Parathyroid adenoma (tissue), 2 donors: ENCODE measurements at regions not wholly inside any gene's neighbourhood (a gene's known extent, or its start where the extent isn't known, plus 50 kb on each side); places are given as distances from the start of the nearest gene placed in this dataset.

Source experiments
- H2AFZ ChIP-seq: fragments of 300-600 bp; sonication (generic); one replicate; pipeline ENCODE4 v1.7.0; 2017; ENCODE audit warnings: antibody characterized with exemption, mild to moderate bottlenecking
- H3K27ac ChIP-seq: fragments of 300-600 bp; sonication (generic); one replicate; pipeline ENCODE4 v1.7.0; 2017
- H3K27me3 ChIP-seq: fragments of 300-600 bp; sonication (generic); one replicate; pipeline ENCODE4 v1.7.0; 2017; ENCODE audit warnings: low read length; ENCODE audit not compliant: control insufficient read depth, insufficient read depth
- H3K36me3 ChIP-seq: fragments of 300-600 bp; sonication (generic); one replicate; pipeline ENCODE4 v1.7.0; 2017; ENCODE audit warnings: low read length; ENCODE audit not compliant: control insufficient read depth, insufficient read depth
- H3K4me1 ChIP-seq: fragments of 300-600 bp; sonication (generic); one replicate; pipeline ENCODE4 v1.7.0; 2017; ENCODE audit warnings: control low read depth
- H3K4me2 ChIP-seq: fragments of 300-600 bp; sonication (generic); one replicate; pipeline ENCODE4 v1.7.0; 2017; ENCODE audit warnings: low read length
- H3K4me3 ChIP-seq: fragments of 300-600 bp; sonication (generic); one replicate; pipeline ENCODE4 v1.7.0; 2017; ENCODE audit warnings: low read depth, low read length
- H3K79me2 ChIP-seq: fragments of 300-600 bp; sonication (generic); one replicate; pipeline ENCODE4 v1.7.0; 2017; ENCODE audit warnings: control low read depth
- H3K9ac ChIP-seq: fragments of 300-600 bp; sonication (generic); one replicate; pipeline ENCODE4 v1.7.0; 2017; ENCODE audit warnings: mild to moderate bottlenecking
- H3K9me3 ChIP-seq: fragments of 300-600 bp; sonication (generic); one replicate; pipeline ENCODE4 v1.7.0; 2017; ENCODE audit warnings: low read length; ENCODE audit not compliant: control insufficient read depth
- CTCF ChIP-seq: fragments of 300-600 bp; sonication (generic); IDR thresholded peaks from one replicate; pipeline ENCODE4 v1.7.0; 2017; ENCODE audit warnings: antibody characterized with exemption, mild to moderate bottlenecking
- donor health status: primary hyperparathyroidism.

GRCh38 chr10:123269017-123269552, 114.9 kb downstream of the BUB3 start:
- no peak for TF ChIP-seq CTCF
- Histone ChIP-seq H2AFZ (no peak overlapping the region), H3K4me2 (no peak overlapping the region), H3K9me3 (no peaks in the 10 kb centered on the region), H3K79me2 (no peaks in the 10 kb centered on the region), H3K9ac (no peak overlapping the region), H3K4me3 (no peak overlapping the region), H3K27me3 (no peaks in the 10 kb centered on the region), H3K4me1 (no peaks in the 10 kb centered on the region), H3K36me3 (no peaks in the 10 kb centered on the region), H3K27ac (no peak overlapping the region)

- Histone ChIP-seq H3K36me3 (no peaks in the 10 kb centered on the region), H3K9ac (no peak overlapping the region), H3K9me3 (no peaks in the 10 kb centered on the region), H3K27me3 (no peaks in the 10 kb centered on the region), H3K4me2 (no peak overlapping the region), H3K4me3 (no peak overlapping the region), H3K27ac (no peak overlapping the region), H3K79me2 (no peaks in the 10 kb centered on the region), H2AFZ (no peak overlapping the region), H3K4me1 (no peaks in the 10 kb centered on the region)
- TF ChIP-seq CTCF = no peak
Measured at GRCh38 chr10:123269675-123270074, 115.5 kb downstream of the BUB3 start.

GRCh38 chr10:123270221-123270620, 116.0 kb downstream of the BUB3 start:
- Histone ChIP-seq H3K79me2 (no peaks in the 10 kb centered on the region), H3K27me3 (no peaks in the 10 kb centered on the region)

GRCh38 chr10:123270806-123271205, 116.6 kb downstream of the BUB3 start:
- H3K79me2 ChIP-seq = no peaks in the 10 kb centered on the region
- H3K27me3 ChIP-seq = no peaks in the 10 kb centered on the region
- no peak overlapping the region for H2AFZ ChIP-seq
- TF ChIP-seq CTCF = no peak
- no peak overlapping the region for H3K27ac ChIP-seq
- H3K36me3 ChIP-seq = no peaks in the 10 kb centered on the region
- no peaks in the 10 kb centered on the region for H3K4me1 ChIP-seq
- H3K4me2 ChIP-seq = no peak overlapping the region
- H3K9me3 ChIP-seq = no peaks in the 10 kb centered on the region
- no peak overlapping the region for H3K9ac ChIP-seq
- H3K4me3 ChIP-seq = no peak overlapping the region

More at GRCh38 chr10:123270221-123270620, 116.0 kb downstream of the BUB3 start:
- no peaks in the 10 kb centered on the region for H3K4me1 ChIP-seq
- no peak for TF ChIP-seq CTCF
- H3K9me3 ChIP-seq = no peaks in the 10 kb centered on the region
- no peak overlapping the region for H2AFZ ChIP-seq
- H3K4me2 ChIP-seq = no peak overlapping the region
- no peak overlapping the region for H3K4me3 ChIP-seq
- H3K27ac ChIP-seq = no peak overlapping the region
- no peak overlapping the region for H3K9ac ChIP-seq
- H3K36me3 ChIP-seq = no peaks in the 10 kb centered on the region

- H3K4me1 ChIP-seq = no peaks in the 10 kb centered on the region
- TF ChIP-seq CTCF = no peak
- H3K79me2 ChIP-seq = no peaks in the 10 kb centered on the region
- no peak overlapping the region for H3K4me2 ChIP-seq
- no peak overlapping the region for H3K4me3 ChIP-seq
- no peak overlapping the region for H2AFZ ChIP-seq
- no peak overlapping the region for H3K9ac ChIP-seq
- no peaks in the 10 kb centered on the region for H3K36me3 ChIP-seq
- no peaks in the 10 kb centered on the region for H3K27me3 ChIP-seq
- no peak overlapping the region for H3K27ac ChIP-seq
- H3K9me3 ChIP-seq = no peaks in the 10 kb centered on the region
Measured at GRCh38 chr10:123272171-123272570, 118.0 kb downstream of the BUB3 start.
